Activated naive CD4-positive, alpha-beta T cell treated with anti-CD3 and anti-CD28 coated beads for 36 hours (primary cell): ENCODE measurements at regions not wholly inside any gene's neighbourhood (a gene's known extent, or its start where the extent isn't known, plus 50 kb on each side); places are given as distances from the start of the nearest gene placed in this dataset.
A peak's percentile ranks its signal among the peaks of the same experiment; 100 is the strongest.

ENCODE experiments used
- CTCF ChIA-PET: fragments of 350-600 bp; sonication (Branson Sonifier 250); formaldehyde crosslinking; loops from one replicate; lab custom pipeline; 2021; ENCODE audit warnings: antibody characterized with exemption; lab: Charles Lee
- DNase-seq: peaks from one replicate; pipeline ENCODE4 v3.0.0-alpha.2; 2020
- H3K27ac Mint-ChIP-seq: one replicate; pipeline ENCODE4 v1.8.0; 2021; ENCODE audit warnings: mild to moderate bottlenecking, mixed read lengths
- H3K27me3 Mint-ChIP-seq: one replicate; pipeline ENCODE4 v1.8.0; 2021; ENCODE audit warnings: low read depth, mixed read lengths
- H3K36me3 Mint-ChIP-seq: one replicate; pipeline ENCODE4 v1.8.0; 2021; ENCODE audit warnings: low read depth, mixed read lengths
- H3K4me1 Mint-ChIP-seq: one replicate; pipeline ENCODE4 v1.8.0; 2021; ENCODE audit warnings: low read depth, mixed read lengths
- H3K4me3 Mint-ChIP-seq: one replicate; pipeline ENCODE4 v1.8.0; 2021; ENCODE audit warnings: mild to moderate bottlenecking, moderate library complexity, mixed read lengths
- H3K9me3 Mint-ChIP-seq: one replicate; pipeline ENCODE4 v1.8.0; 2021; ENCODE audit warnings: mixed read lengths
- intact Hi-C: fragments of 100-400 bp; cut with micrococcal nuclease; formaldehyde crosslinking; loops from one replicate; pipeline ENCODE4 v1.15.1; 2023

DNA sequence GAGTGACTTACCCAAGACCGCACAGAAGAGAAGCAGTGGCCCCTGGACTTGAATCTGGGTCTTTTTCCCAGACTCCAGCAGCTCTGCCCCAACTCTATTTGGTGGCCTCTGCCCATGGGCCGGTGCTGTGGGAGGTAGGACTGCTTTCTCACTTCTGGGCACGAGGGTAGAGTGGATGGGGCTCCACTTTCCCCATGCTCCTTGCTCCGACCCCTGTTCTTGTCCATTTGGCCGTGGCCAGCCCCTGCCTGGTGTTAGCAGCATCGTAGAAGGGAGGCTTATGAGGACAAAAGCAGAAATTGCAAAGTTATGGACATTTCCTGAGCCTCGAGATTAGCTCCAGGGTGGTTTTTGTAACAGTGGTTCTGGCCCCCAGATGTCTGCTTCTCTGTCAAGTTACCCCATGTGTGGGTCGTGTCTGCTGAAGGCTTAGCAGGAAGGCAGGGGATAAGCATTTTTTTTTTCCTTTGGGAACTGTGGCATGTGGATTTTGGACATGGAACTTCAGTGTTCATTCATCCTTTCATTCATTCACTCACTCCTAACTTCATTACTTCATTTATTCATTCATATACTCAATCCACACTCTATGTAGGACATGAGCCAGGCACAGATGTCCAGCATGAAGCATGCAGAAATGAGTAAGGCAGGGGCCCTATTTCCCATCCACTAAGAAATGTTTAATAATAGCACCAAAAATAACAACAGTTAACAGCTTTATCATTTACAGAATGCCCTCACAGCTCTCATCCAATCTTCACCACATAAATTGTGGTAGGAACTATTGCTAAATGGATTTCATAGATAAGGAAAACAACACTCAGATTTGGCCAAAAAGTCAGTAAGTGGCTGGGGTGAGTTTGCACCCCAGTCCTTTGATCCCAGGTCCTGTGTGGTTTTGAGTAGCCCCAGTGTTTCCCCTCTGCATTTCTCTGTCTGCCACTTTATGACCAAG, 180.5 kb downstream of the OPA1 start:
- Mint-ChIP-seq H3K27ac (no peak overlapping the region), H3K4me1 (peaks cover 9% of the 10 kb centered on the region), H3K36me3 (no peaks in the 10 kb centered on the region), H3K4me3 (no peak overlapping the region), H3K9me3 (no peaks in the 10 kb centered on the region), H3K27me3 (no peaks in the 10 kb centered on the region)
- intact Hi-C loops, result no loop called here
- no peak for DNase-seq
- CTCF ChIA-PET, result no interaction called here

DNA sequence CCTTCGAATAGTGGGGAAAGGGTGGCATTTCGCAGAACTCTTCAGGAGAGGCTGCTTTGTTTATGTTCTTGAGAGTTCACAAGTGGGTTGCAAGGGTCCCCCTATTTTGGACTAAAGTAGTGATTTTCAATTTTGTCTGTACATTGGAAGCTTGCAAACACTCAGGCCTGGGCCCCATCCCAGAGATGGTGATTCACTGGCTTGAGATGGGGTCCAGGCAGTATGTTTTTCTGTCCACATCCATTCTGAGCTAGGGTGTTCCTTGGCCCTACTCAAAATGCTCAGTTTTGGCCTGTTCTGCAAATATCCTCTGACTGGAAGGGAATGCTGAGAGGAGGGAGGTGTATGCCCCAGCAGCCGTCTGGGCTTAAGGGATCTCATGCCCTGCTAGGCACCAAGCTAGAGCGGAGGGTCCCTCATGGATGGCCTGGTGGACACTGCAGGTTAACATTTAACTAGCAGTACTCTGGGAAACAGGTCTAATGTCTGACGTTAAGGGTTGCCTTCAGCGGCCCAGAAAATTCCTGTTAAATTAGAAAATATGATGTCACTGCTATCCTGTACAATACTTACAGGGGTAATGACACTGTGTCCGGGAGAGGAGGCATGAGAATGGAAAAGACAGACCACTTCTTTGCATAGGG, 181.4 kb downstream of the OPA1 start:
- CTCF ChIA-PET, result interaction anchor here (0.6 kb wide), 1 partner anchor 110 kb away, joined by 3 read pairs; no protein-coding TSS in a partner anchor
- Mint-ChIP-seq H3K4me1 (peaks cover 9% of the 10 kb centered on the region), H3K4me3 (no peak overlapping the region), H3K36me3 (no peaks in the 10 kb centered on the region), H3K27me3 (peaks cover 7% of the 10 kb centered on the region), H3K9me3 (no peaks in the 10 kb centered on the region), H3K27ac (no peak overlapping the region)
- intact Hi-C loops, result no loop called here
- DNase-seq, result no peak

- Mint-ChIP-seq H3K4me3 (no peak overlapping the region), H3K27me3 (peaks cover 11% of the 10 kb centered on the region), H3K36me3 (no peaks in the 10 kb centered on the region), H3K27ac (no peak overlapping the region), H3K9me3 (no peaks in the 10 kb centered on the region), H3K4me1 (peaks cover 9% of the 10 kb centered on the region)
- no peak for DNase-seq
- CTCF ChIA-PET, result interaction anchor here (0.6 kb wide), 1 partner anchor 110 kb away, joined by 3 read pairs; no protein-coding TSS in a partner anchor
- intact Hi-C loops, result loop anchor here (5.0 kb wide), 1 partner anchor 622 kb away; the partner anchor contains the start of gene GP5
Measured at GRCh38 chr3:193774916-193775285, 181.9 kb downstream of the OPA1 start.

- Mint-ChIP-seq H3K27me3 (peaks cover 15% of the 10 kb centered on the region), H3K9me3 (no peaks in the 10 kb centered on the region), H3K36me3 (no peaks in the 10 kb centered on the region), H3K4me3 (no peak overlapping the region), H3K27ac (no peak overlapping the region), H3K4me1 (peaks cover 9% of the 10 kb centered on the region)
- CTCF ChIA-PET, result interaction anchor here (0.6 kb wide), 1 partner anchor 111 kb away, joined by 3 read pairs; no protein-coding TSS in a partner anchor
- DNase-seq, result no peak
- intact Hi-C loops, result loop anchor here (5.0 kb wide), 1 partner anchor 622 kb away; the partner anchor contains the start of gene GP5
Measured at GRCh38 chr3:193775421-193776077, 182.5 kb downstream of the OPA1 start.

DNA sequence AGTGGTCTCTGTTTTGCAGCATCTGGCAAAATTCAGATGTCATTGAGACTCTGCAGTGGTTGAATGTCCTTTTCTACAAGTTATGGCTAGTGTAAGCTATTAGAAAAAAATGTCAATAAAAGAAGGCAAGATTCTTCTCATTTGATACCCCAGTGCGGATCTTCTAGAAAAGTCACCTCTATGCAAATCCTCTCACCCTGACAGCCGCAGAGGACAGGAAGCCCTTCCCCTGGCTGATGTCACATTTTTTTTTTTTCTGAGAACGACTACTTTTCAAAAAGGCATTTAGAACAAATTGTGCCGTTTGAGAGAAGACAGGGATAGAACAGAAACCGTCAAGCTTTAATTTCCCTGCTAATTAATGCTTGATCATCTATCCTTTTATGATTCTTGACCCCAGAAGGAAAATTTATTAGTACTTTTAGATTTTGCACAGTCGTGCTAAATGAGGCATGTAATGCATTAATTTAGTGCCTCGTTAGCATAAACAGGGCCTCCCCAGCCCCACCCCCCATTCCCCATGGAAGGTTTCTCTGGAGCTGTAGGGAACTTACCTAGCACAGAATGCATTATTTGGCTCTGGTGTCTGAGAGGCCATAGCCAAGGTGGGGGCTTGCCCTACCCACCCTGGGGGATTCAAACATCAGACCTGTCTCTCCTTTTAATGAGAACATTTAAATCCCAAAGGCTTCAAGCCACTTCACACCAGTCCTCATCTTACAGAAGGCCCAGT, 183.8 kb downstream of the OPA1 start:
- no peak overlapping the region for H3K4me3 Mint-ChIP-seq
- CTCF ChIA-PET, result interaction anchor here (0.6 to 1.2 kb wide), 6 partner anchors 11 to 542 kb away, joined by 3 to 4 read pairs (median 3); no protein-coding TSS in a partner anchor
- H3K4me1 Mint-ChIP-seq, result peaks cover 9% of the 10 kb centered on the region
- intact Hi-C loops, result loop anchor here (5.0 kb wide), 1 partner anchor 621 kb away; the partner anchor contains the start of gene GP5
- DNase-seq, result peak; percentile 29
- no peaks in the 10 kb centered on the region for H3K9me3 Mint-ChIP-seq
- H3K36me3 Mint-ChIP-seq, result no peaks in the 10 kb centered on the region
- no peak overlapping the region for H3K27ac Mint-ChIP-seq
- H3K27me3 Mint-ChIP-seq, result peaks cover 19% of the 10 kb centered on the region

DNA sequence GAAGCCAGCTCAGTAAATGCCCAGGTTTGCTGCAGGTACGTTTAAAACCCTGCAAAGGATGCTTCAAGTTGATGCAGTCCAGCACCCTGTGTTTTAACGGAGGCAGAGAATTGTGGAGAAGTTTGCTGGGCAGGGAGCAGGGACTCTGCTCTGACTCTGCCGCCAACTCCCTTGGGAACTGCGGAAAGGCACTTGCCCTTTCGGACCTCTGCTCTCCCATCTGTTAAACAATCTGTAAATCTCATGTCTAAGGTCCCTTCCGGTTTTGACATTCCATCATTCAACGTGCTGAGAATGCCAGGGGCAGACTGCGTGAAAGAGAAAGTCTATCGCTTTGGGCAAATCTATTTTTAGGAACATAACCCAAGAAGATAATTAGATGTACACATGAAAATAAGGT, 184.5 kb downstream of the OPA1 start:
- no peak for DNase-seq
- Mint-ChIP-seq H3K4me1 (peaks cover 9% of the 10 kb centered on the region), H3K27me3 (peaks cover 23% of the 10 kb centered on the region), H3K4me3 (no peak overlapping the region), H3K27ac (no peak overlapping the region), H3K36me3 (no peaks in the 10 kb centered on the region), H3K9me3 (no peaks in the 10 kb centered on the region)
- intact Hi-C loops, result loop anchor here (5.0 kb wide), 1 partner anchor 620 kb away; the partner anchor contains the start of gene GP5
- CTCF ChIA-PET, result no interaction called here

DNA sequence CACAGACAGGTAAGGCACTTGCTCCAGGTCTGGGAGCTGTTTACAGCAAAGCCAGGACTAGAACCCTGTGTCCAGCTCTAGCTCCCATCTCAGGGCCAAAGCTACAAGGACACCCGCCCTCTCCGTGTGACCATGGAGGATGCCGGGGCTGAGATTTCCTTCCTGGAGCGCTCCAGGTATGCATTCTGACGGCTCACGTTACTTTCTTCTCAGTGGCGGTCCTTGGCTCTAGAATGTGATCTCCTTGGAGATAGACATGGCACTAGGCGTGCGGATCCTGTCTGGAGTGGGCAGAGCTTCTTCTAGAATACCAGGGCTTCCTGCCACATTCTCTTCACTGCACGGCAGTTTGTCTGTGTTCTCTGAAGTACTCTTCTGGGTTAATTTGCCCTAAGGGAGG, 185.7 kb downstream of the OPA1 start:
- intact Hi-C loops, result loop anchor here (5.0 kb wide), 1 partner anchor 619 kb away; the partner anchor contains the start of gene GP5
- Mint-ChIP-seq H3K4me3 (no peak overlapping the region), H3K27me3 (peaks cover 25% of the 10 kb centered on the region), H3K9me3 (no peaks in the 10 kb centered on the region), H3K36me3 (no peaks in the 10 kb centered on the region), H3K27ac (no peak overlapping the region), H3K4me1 (peaks cover 9% of the 10 kb centered on the region)
- no peak for DNase-seq
- CTCF ChIA-PET, result interaction anchor here (0.7 to 3.3 kb wide), 2 partner anchors 499 to 537 kb away, joined by 3 to 33 read pairs; no protein-coding TSS in a partner anchor

DNA sequence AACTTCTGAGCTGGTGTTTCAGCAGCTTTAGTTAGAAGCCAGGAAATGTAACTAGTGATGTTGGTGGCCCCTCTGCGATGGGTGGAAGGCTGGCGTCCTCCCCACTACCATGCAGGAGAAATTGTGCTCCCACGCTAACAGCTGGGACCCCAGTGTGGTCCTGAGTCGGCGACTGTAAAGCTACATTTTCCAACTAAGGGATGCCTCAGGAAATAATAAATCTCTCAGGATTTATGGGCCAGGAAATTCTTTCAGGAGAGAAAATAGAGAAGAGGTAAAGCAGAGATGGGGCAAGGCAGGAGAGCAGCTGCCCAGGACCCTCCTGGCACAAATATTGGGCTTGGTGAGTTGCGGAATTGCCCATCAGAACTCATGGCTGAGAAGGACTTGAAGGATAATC, 186.9 kb downstream of the OPA1 start:
- H3K4me3 Mint-ChIP-seq, result no peak overlapping the region
- intact Hi-C loops, result loop anchor here (1.0 to 5.0 kb wide), 3 partner anchors 358 to 617 kb away; partner anchors contain the start of gene GP5

GRCh38 chr3:193780397-193780796, 187.4 kb downstream of the OPA1 start:
- no peak overlapping the region for H3K27ac Mint-ChIP-seq
- no peaks in the 10 kb centered on the region for H3K36me3 Mint-ChIP-seq
- H3K4me1 Mint-ChIP-seq, result peaks cover 9% of the 10 kb centered on the region
- CTCF ChIA-PET, result interaction anchor here (0.9 to 3.3 kb wide), 14 partner anchors 13 to 564 kb away, joined by 3 to 33 read pairs (median 4); no protein-coding TSS in a partner anchor
- intact Hi-C loops, result loop anchor here (1.0 kb wide), 2 partner anchors 358 to 535 kb away; no protein-coding TSS in a partner anchor
- H3K4me3 Mint-ChIP-seq, result no peak overlapping the region
- H3K27me3 Mint-ChIP-seq, result peaks cover 25% of the 10 kb centered on the region
- DNase-seq, result no peak
- H3K9me3 Mint-ChIP-seq, result no peaks in the 10 kb centered on the region

More for the DNA sequence above, 186.9 kb downstream of the OPA1 start:
- H3K4me1 Mint-ChIP-seq, result peaks cover 9% of the 10 kb centered on the region
- CTCF ChIA-PET, result interaction anchor here (0.7 to 3.3 kb wide), 10 partner anchors 14 to 564 kb away, joined by 3 to 33 read pairs (median 4); no protein-coding TSS in a partner anchor
- no peaks in the 10 kb centered on the region for H3K9me3 Mint-ChIP-seq
- DNase-seq, result no peak
- H3K27ac Mint-ChIP-seq, result no peak overlapping the region
- peaks cover 25% of the 10 kb centered on the region for H3K27me3 Mint-ChIP-seq
- H3K36me3 Mint-ChIP-seq, result no peaks in the 10 kb centered on the region

DNA sequence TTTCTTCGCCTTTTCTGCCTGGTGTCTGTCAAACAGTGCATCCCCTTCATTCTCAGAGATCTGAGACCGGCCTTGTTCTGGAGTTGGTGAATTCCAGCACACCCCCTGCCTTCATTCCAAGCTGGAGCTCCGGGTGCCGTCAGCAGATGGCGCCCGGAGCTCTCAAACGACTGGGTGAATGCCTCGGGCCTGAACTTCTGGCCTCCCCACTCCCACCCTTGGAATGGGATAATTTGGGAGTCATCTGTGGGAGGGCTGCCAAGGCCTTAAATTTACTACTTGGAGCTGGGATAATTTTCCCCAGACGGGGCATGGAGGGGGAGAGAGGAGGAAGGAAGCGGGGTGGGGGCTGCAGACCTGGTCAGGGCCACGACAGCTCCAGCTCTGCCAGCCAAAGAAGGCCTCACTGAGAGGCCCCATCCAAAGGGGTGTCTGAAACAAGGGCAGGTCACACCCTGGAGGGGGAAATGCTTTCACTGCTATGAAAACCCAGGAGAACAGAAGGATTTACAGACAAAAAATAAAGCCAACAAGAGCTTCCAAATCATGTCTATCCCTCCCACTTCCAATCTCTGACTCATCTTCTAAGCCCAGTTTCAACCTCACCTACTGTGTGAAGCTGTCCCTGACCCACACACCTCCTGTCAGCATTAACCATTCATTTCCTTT, 187.9 kb downstream of the OPA1 start:
- Mint-ChIP-seq H3K27ac (no peak overlapping the region), H3K36me3 (no peaks in the 10 kb centered on the region), H3K9me3 (no peaks in the 10 kb centered on the region), H3K27me3 (peaks cover 25% of the 10 kb centered on the region), H3K4me1 (peaks cover 9% of the 10 kb centered on the region), H3K4me3 (no peak overlapping the region)
- intact Hi-C loops, result loop anchor here (1.0 kb wide), 2 partner anchors 357 to 534 kb away; no protein-coding TSS in a partner anchor
- CTCF ChIA-PET, result interaction anchor here (0.6 to 3.3 kb wide), 20 partner anchors 14 to 563 kb away, joined by 3 to 33 read pairs (median 3); no protein-coding TSS in a partner anchor
- peak; percentile 49 for DNase-seq
